HCT116 (cell line): ENCODE measurements at regions not wholly inside any gene's neighbourhood (a gene's known extent, or its start where the extent isn't known, plus 50 kb on each side); places are given as distances from the start of the nearest gene placed in this dataset.

Source experiments
- ATAC-seq: fragments of 200-7000 bp; cut with Tn5 transposase; 2 replicates; pipeline ENCODE4 v1.9.1; 2020; ENCODE audit warnings: mild to moderate bottlenecking, moderate library complexity
- BruUV-seq: library from RNA; stranded (reverse); fragments of 400-500 nt; replicated peaks from 2 replicates; lab custom pipeline; 2021; lab: Mats Ljungman, UMichigan
- CTCF ChIA-PET: fragments of 300-600 bp; sonication (Branson Sonifier 250); formaldehyde crosslinking; loops from one replicate; lab custom pipeline; 2021; ENCODE audit warnings: antibody characterized with exemption; lab: Charles Lee
- POLR2A ChIA-PET: fragments of 300-600, 350-600 bp; sonication (Branson Sonifier 250); formaldehyde crosslinking; loops from one replicate; lab custom pipeline; 2021; ENCODE audit warnings: antibody characterized with exemption; lab: Charles Lee
- RAD21 ChIA-PET, 2 experiments: fragments of 300-600 bp; sonication (Branson Sonifier 250); formaldehyde crosslinking; loops; one replicate each; lab custom pipeline; 2023; ENCODE audit warnings: low total read pairs in 2 of 2; ENCODE audit not compliant: uncharacterized antibody in 2 of 2, unreplicated experiment in 2 of 2, low non-redundant PET in 1 of 2; lab: Charles Lee
- DNase-seq: peaks from one replicate; pipeline ENCODE4 v3.0.0-alpha.2; 2010; ENCODE audit warnings: low read depth, low spot score
- H2AFZ ChIP-seq: fragments of 200-600 bp; shearing (Covaris generic), sonication (generic); 2 replicates; pipeline ENCODE4 v1.6.1; 2017; ENCODE audit warnings: low read depth, mixed run types, mixed read lengths, antibody characterized with exemption, low read length; ENCODE audit not compliant: poor library complexity, severe bottlenecking
- H3K27ac ChIP-seq: 2 replicates; pipeline ENCODE4 v1.5.1; 2012; ENCODE audit warnings: low read depth, low read length
- H3K27me3 ChIP-seq: fragments of 200-600 bp; sonication (generic); 2 replicates; pipeline ENCODE4 v1.6.1; 2016; ENCODE audit warnings: mixed run types, low read length, mixed read lengths; ENCODE audit not compliant: insufficient read depth
- H3K36me3 ChIP-seq, 2 experiments: fragments of 200-500 bp in 1 of 2; fragments of 200-600 bp in 1 of 2; sonication (Bioruptor generic) in 1 of 2; sonication (generic) in 1 of 2; 2 replicates each; pipeline versions ENCODE4 v1.5.1 to v1.6.1; 2014 to 2016; ENCODE audit warnings: low read length in 2 of 2, inconsistent platforms in 1 of 2, mixed read lengths in 1 of 2, mixed run types in 1 of 2; ENCODE audit not compliant: insufficient read depth in 2 of 2, control insufficient read depth in 1 of 2
- H3K4me1 ChIP-seq, 2 experiments: fragments of 200-600 bp in 1 of 2; sonication (generic) in 1 of 2; 2 replicates each; pipeline versions ENCODE4 v1.5.1 to v1.6.1; 2012 to 2017; ENCODE audit warnings: low read length in 2 of 2, inconsistent platforms in 1 of 2, mild to moderate bottlenecking in 1 of 2, mixed read lengths in 1 of 2, mixed run types in 1 of 2, moderate library complexity in 1 of 2; ENCODE audit not compliant: insufficient read depth in 2 of 2, control insufficient read depth in 1 of 2
- H3K4me2 ChIP-seq: fragments of 200-600 bp; sonication (generic); 2 replicates; pipeline ENCODE4 v1.6.1; 2017; ENCODE audit warnings: mixed run types, low read length, mixed read lengths
- H3K4me3 ChIP-seq, 2 experiments: fragments of 200-600 bp in 1 of 2; sonication (generic) in 1 of 2; replicated peaks in 1 of 2; 2 replicates each; pipeline ENCODE4 v1.5.1; 2011 to 2016; ENCODE audit warnings: low read length in 2 of 2, control low read depth in 1 of 2, low read depth in 1 of 2, mild to moderate bottlenecking in 1 of 2, mixed read lengths in 1 of 2, mixed run types in 1 of 2
- H3K79me2 ChIP-seq: fragments of 200-600 bp; sonication (generic); 2 replicates; pipeline ENCODE4 v1.6.1; 2017; ENCODE audit warnings: mild to moderate bottlenecking, mixed run types, low read length, moderate library complexity, mixed read lengths; ENCODE audit not compliant: insufficient read depth
- H3K9ac ChIP-seq: fragments of 200-600 bp; sonication (generic); 2 replicates; pipeline ENCODE4 v1.6.1; 2016; ENCODE audit warnings: low read length, mixed read lengths
- H3K9me2 ChIP-seq: fragments of 200-600 bp; sonication (generic), shearing (Covaris generic); 2 replicates; pipeline ENCODE4 v1.6.1; 2017; ENCODE audit warnings: mixed run types, mild to moderate bottlenecking, moderate library complexity; ENCODE audit not compliant: insufficient read depth
- H3K9me3 ChIP-seq, 2 experiments: fragments of 200-500 bp in 1 of 2; fragments of 200-600 bp in 1 of 2; sonication (Bioruptor generic) in 1 of 2; sonication (generic) in 1 of 2; 2 replicates each; pipeline ENCODE4 v1.6.1; 2014 to 2017; ENCODE audit warnings: low read length in 2 of 2, mixed read lengths in 2 of 2, inconsistent platforms in 1 of 2, low read depth in 1 of 2, mild to moderate bottlenecking in 1 of 2, mixed run types in 1 of 2, moderate library complexity in 1 of 2; ENCODE audit not compliant: control insufficient read depth in 1 of 2, insufficient read depth in 1 of 2
- H4K20me1 ChIP-seq: fragments of 200-600 bp; sonication (generic), shearing (Covaris generic); 2 replicates; pipeline ENCODE4 v1.6.1; 2017; ENCODE audit warnings: mixed run types, mild to moderate bottlenecking, moderate library complexity; ENCODE audit not compliant: insufficient read depth
- ELF1 ChIP-seq: IDR thresholded peaks from 2 replicates; pipeline ENCODE4 v1.6.1; 2012; ENCODE audit warnings: low read depth, borderline replicate concordance
- EZH2 ChIP-seq: fragments of 200-600 bp; sonication (generic); IDR thresholded peaks from 2 replicates; pipeline ENCODE4 v1.6.1; 2017; ENCODE audit warnings: antibody characterized with exemption, mixed run types
- EZH2phosphoT487 ChIP-seq: fragments of 200-600 bp; IDR thresholded peaks from 2 replicates; pipeline ENCODE4 v1.6.1; 2018; ENCODE audit warnings: antibody characterized with exemption, borderline replicate concordance
- POLR2A ChIP-seq: IDR thresholded peaks from 2 replicates; pipeline ENCODE4 v1.7.0; 2011; ENCODE audit warnings: borderline replicate concordance; ENCODE audit not compliant: insufficient read depth, insufficient read length; ENCODE audit errors: extremely low read depth
- SRF ChIP-seq: IDR thresholded peaks from 2 replicates; pipeline ENCODE4 v1.6.1; 2012; ENCODE audit warnings: low read depth
- TCF7L2 ChIP-seq: IDR thresholded peaks from 2 replicates; pipeline ENCODE4 v1.7.0; 2011; ENCODE audit warnings: borderline replicate concordance, inconsistent platforms; ENCODE audit not compliant: insufficient read depth, insufficient read length; ENCODE audit errors: extremely low read depth
- ZFX ChIP-seq: fragments of 450-650 bp; IDR thresholded peaks from 2 replicates; pipeline ENCODE4 v1.6.1; 2017
- intact Hi-C: fragments of 100-400 bp; cut with micrococcal nuclease; formaldehyde crosslinking; loops from 2 replicates; pipeline ENCODE4 v1.10.0; 2022
- TF ChIP-seq, protein P1 (sequence below): IDR thresholded peaks from 2 replicates; pipeline ENCODE4 v1.6.1; 2012; ENCODE audit warnings: low read depth

DNA sequence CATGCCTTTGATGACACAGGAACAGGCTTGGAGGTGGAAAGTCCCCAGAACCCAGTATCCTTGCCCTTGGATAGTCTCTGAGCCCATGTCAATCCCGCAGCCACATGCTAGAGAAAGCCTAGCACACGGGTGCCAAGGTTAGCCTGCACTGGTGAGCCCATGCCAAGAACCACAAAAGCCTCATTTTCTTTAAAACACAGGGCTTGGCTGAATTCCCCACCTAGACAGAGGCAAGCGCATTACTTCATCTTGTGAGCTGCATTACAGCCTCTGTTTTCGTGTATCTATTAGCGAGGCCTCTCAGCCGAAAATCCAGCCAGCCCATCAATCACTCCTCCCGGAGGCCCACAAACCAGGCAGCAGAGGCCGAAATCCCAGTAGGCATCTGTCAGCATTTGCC lies 314.9 kb upstream of the AUTS2 start:
- DNase-seq (no peak), ATAC-seq (no peak)
- Histone ChIP-seq H3K36me3 (no peaks in the 10 kb centered on the region), H3K9ac (no peak overlapping the region), H3K27me3 (no peaks in the 10 kb centered on the region), H3K4me1 (no peaks in the 10 kb centered on the region), H3K9me3 (peaks cover 3 to 20% of the 10 kb centered on the region in 2 experiments; a peak in 2 of 4 replicates), H3K4me2 (no peak overlapping the region), H3K79me2 (no peaks in the 10 kb centered on the region), H4K20me1 (no peaks in the 10 kb centered on the region), H3K4me3 (no peak overlapping the region), H2AFZ (no peak overlapping the region), H3K27ac (no peak overlapping the region), H3K9me2 (no peaks in the 10 kb centered on the region)
- CTCF ChIA-PET: no interaction called here
- TF ChIP-seq ELF1 (no peak), POLR2A (no peak), EZH2 (no peak), TCF7L2 (no peak), ZFX (no peak), SRF (no peak)
- POLR2A ChIA-PET: no interaction called here
- no TSS peak for BruUV-seq
- intact Hi-C loops: no loop called here
- RAD21 ChIA-PET: no interaction called here

DNA sequence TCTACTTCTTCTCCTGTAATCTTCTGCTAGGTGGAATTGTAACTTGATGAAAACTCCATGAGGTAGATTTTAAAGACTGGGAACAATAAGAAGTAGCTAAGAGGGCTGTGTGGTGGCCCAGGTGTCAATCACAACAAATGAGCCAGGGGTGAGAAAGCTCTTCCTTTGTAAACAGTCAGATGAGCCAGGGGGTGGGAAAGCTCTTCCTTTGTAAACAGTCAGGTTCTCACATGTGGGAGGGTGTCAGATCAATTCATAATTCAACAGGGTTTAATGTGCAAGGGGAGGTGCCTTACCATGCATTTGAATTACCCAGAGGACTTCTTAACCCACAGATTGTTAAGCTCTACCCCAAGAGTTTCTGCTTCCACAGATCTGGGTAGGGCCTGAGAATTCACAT lies 312.4 kb upstream of the AUTS2 start:
- H3K4me2 ChIP-seq: no peak overlapping the region
- ChIA-PET CTCF (no interaction called here), RAD21 (no interaction called here), POLR2A (no interaction called here)
- no TSS peak for BruUV-seq
- no peaks in the 10 kb centered on the region for H3K4me1 ChIP-seq
- H3K27me3 ChIP-seq: no peaks in the 10 kb centered on the region
- no peaks in the 10 kb centered on the region for H4K20me1 ChIP-seq
- no peak overlapping the region for H3K27ac ChIP-seq
- H2AFZ ChIP-seq: no peak overlapping the region
- H3K9me3 ChIP-seq: peaks cover 3 to 12% of the 10 kb centered on the region in 2 experiments; a peak in 2 of 4 replicates
- DNase-seq (no peak), ATAC-seq (no peak)
- no peaks in the 10 kb centered on the region for H3K79me2 ChIP-seq
- H3K4me3 ChIP-seq: no peak overlapping the region
- TF ChIP-seq, protein P1, sequence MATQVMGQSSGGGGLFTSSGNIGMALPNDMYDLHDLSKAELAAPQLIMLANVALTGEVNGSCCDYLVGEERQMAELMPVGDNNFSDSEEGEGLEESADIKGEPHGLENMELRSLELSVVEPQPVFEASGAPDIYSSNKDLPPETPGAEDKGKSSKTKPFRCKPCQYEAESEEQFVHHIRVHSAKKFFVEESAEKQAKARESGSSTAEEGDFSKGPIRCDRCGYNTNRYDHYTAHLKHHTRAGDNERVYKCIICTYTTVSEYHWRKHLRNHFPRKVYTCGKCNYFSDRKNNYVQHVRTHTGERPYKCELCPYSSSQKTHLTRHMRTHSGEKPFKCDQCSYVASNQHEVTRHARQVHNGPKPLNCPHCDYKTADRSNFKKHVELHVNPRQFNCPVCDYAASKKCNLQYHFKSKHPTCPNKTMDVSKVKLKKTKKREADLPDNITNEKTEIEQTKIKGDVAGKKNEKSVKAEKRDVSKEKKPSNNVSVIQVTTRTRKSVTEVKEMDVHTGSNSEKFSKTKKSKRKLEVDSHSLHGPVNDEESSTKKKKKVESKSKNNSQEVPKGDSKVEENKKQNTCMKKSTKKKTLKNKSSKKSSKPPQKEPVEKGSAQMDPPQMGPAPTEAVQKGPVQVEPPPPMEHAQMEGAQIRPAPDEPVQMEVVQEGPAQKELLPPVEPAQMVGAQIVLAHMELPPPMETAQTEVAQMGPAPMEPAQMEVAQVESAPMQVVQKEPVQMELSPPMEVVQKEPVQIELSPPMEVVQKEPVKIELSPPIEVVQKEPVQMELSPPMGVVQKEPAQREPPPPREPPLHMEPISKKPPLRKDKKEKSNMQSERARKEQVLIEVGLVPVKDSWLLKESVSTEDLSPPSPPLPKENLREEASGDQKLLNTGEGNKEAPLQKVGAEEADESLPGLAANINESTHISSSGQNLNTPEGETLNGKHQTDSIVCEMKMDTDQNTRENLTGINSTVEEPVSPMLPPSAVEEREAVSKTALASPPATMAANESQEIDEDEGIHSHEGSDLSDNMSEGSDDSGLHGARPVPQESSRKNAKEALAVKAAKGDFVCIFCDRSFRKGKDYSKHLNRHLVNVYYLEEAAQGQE: no peak
- no peak for TF ChIP-seq EZH2phosphoT487
- no peaks in the 10 kb centered on the region for H3K9me2 ChIP-seq
- no peaks in the 10 kb centered on the region for H3K36me3 ChIP-seq
- H3K9ac ChIP-seq: no peak overlapping the region
- intact Hi-C loops: no loop called here
